ENCODE measurements at regions not wholly inside any gene's neighbourhood (a gene's known extent, or its start where the extent isn't known, plus 50 kb on each side); places are given as distances from the start of the nearest gene placed in this dataset.

DNA sequence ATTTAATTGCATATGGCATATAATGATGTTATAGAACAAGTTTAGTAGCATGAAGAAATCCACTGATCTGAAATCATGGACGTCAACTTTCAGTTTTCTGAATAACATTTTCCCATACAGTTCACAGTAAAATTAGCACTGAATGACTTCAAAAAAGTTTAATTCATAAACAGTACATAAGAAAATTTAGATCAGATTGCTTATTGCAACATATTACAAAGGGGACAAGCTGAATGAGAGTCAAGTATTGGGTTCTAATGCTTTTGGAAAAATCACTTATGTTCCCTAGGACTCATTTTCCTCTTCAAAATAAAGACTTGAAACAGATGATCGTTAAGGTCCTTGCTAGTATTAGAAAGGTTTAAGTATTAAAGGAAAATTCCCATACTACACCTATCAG lies 898.3 kb upstream of the INTU start:
- no peak for DNase-seq
- in situ Hi-C loops (cut with MboI; ENCODE audit: low pct_unique_long_range_greater_than_20kb, low sequenced_read_pairs): no loop called here

DNA sequence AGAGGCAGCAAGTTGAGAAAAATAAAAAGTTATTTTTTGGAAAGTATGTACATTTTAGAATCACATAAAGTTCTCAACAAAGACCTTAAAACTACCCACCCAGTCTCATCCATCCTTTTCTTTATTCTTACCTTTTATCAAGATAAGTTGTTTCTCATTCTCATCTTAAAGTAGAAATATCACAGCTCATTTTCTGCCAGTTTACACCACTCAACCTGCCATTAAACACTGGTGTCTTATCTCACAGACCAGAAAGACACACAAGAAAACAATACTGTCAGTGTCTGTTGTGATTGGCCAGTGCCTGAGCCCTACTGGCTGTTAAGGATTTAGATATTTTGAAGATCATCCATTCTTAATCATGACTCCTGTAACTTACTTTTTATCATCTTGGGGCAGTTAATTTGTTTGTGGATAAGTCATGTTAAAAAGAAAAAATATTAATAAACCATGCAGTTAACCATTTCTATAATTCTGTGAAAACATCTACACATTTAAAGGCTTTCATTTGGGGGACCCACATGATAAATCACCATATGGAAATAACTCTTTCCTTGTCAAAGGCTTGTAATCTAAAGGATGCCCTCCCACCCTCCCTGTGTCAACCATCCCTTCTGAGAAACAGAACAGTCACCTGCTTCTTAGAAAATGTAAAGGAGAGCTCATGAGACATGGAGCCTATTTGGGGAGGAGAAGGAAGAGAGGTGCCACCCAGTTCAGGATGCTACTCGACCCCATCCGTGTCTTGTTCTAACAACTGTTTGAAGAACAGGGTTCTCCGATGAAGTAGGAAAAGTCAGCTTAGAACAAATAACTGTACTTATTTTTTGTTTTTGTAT lies 897.2 kb upstream of the INTU start:
- no peak for DNase-seq
- in situ Hi-C loops (cut with MboI; ENCODE audit: low pct_unique_long_range_greater_than_20kb, low sequenced_read_pairs): no loop called here

DNA sequence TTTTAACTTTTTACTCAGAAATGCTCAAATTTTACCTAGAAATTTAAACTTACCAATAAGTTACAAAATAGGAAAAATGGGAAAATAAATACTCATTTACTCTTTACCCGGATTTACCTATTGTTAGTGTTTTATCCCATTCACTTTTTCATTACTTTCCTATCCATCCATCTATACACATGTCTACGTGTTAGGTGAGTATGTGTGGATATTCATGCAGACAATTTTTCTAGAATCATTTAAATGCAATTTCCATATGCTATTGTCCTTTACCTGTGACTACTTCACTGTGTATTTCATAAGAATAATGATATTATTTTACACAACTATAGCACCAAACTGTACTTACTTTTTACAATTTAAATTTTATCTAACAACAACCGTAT lies 896.6 kb upstream of the INTU start:
- DNase-seq: no peak
- in situ Hi-C loops (cut with MboI; ENCODE audit: low pct_unique_long_range_greater_than_20kb, low sequenced_read_pairs): no loop called here

- DNase-seq: no peak
- in situ Hi-C loops (cut with MboI; ENCODE audit: low pct_unique_long_range_greater_than_20kb, low sequenced_read_pairs): no loop called here
These were observed 894.7 kb upstream of the INTU start for GRCh38 chr4:126737899-126738526.

- no peak for DNase-seq
- in situ Hi-C loops (cut with MboI; ENCODE audit: low pct_unique_long_range_greater_than_20kb, low sequenced_read_pairs): no loop called here
These were observed 894.2 kb upstream of the INTU start for GRCh38 chr4:126738527-126738923.

GRCh38 chr4:126738926-126739325 lies 893.8 kb upstream of the INTU start:
- DNase-seq: no peak
- in situ Hi-C loops (cut with MboI; ENCODE audit: low pct_unique_long_range_greater_than_20kb, low sequenced_read_pairs): no loop called here

DNA sequence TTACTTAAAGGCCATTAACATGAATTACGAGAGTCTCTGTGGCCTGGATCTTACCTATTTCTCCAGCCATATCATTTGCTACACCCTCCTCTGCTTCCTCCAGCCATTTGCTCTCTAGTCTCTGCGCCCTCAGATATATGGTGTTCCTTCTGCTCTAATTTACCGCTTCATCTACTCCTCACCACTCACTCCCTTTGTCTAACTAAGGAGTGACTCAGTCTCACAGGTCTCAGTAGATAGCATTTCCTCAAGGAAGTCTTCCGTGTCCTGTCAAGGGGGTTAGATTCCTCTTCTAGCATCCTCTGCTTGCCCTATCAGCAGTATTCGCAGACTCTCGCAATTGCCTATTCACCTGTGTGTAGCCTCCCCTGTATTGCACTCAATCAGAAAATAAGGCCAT lies 892.1 kb upstream of the INTU start:
- in situ Hi-C loops (cut with MboI; ENCODE audit: low pct_unique_long_range_greater_than_20kb, low sequenced_read_pairs): no loop called here
- no peak for DNase-seq

GRCh38 chr4:126742048-126742447 lies 890.7 kb upstream of the INTU start:
- in situ Hi-C loops (cut with MboI; ENCODE audit: low pct_unique_long_range_greater_than_20kb, low sequenced_read_pairs): no loop called here
- DNase-seq: no peak

GRCh38 chr4:126742885-126743284 lies 889.9 kb upstream of the INTU start:
- no peak for DNase-seq
- in situ Hi-C loops (cut with MboI; ENCODE audit: low pct_unique_long_range_greater_than_20kb, low sequenced_read_pairs): no loop called here

DNA sequence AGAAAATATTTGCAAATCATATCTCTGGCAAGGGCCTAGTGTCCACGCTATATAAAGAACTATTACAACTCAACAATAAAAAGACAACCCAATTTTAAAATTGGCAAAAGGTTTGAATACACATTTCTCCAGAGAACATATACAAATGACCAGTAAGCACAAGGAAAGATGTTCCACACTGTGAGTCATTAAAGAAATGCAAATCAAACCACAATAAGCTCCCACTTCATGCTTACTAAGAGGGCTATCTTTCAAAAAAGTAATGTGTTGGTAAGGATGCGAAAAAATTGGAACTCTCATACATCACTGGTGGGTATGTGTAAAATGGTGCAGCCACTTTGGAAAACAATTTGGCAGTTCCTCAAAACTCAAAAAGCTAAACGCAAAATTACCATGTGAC lies 884.0 kb upstream of the INTU start:
- DNase-seq: no peak
- in situ Hi-C loops (cut with MboI; ENCODE audit: low pct_unique_long_range_greater_than_20kb, low sequenced_read_pairs): no loop called here

- no peak for DNase-seq
- in situ Hi-C loops (cut with MboI; ENCODE audit: low pct_unique_long_range_greater_than_20kb, low sequenced_read_pairs): no loop called here
These were observed 882.0 kb upstream of the INTU start for GRCh38 chr4:126750723-126751122.

GRCh38 chr4:126752126-126752525 lies 880.6 kb upstream of the INTU start:
- no peak for DNase-seq
- in situ Hi-C loops (cut with MboI; ENCODE audit: low pct_unique_long_range_greater_than_20kb, low sequenced_read_pairs): no loop called here

GRCh38 chr4:126752702-126753101 lies 880.1 kb upstream of the INTU start:
- in situ Hi-C loops (cut with MboI; ENCODE audit: low pct_unique_long_range_greater_than_20kb, low sequenced_read_pairs): no loop called here
- DNase-seq: no peak

- in situ Hi-C loops (cut with MboI; ENCODE audit: low pct_unique_long_range_greater_than_20kb, low sequenced_read_pairs): no loop called here
- DNase-seq: no peak
These were observed 879.2 kb upstream of the INTU start for GRCh38 chr4:126753592-126753991.

DNA sequence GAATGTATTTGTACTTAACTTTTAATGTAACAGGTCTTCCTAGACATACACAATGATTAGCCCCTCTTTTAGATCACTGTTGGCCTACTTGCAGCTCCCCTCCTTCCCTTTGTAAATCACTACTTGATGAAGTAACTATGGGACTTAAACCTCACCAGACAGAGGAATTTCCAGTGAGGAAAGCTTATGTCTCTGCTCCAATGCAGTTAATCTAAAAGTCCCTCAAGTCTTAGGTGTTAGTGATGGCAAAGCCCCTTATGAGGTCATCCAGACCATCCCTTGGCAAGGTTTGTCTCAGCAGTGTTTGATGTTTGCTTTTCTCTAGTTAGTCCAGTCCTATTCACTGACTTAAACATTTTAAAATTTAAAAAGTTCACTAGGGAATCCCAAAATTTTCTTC lies 877.3 kb upstream of the INTU start:
- DNase-seq: no peak
- in situ Hi-C loops (cut with MboI; ENCODE audit: low pct_unique_long_range_greater_than_20kb, low sequenced_read_pairs): no loop called here

DNA sequence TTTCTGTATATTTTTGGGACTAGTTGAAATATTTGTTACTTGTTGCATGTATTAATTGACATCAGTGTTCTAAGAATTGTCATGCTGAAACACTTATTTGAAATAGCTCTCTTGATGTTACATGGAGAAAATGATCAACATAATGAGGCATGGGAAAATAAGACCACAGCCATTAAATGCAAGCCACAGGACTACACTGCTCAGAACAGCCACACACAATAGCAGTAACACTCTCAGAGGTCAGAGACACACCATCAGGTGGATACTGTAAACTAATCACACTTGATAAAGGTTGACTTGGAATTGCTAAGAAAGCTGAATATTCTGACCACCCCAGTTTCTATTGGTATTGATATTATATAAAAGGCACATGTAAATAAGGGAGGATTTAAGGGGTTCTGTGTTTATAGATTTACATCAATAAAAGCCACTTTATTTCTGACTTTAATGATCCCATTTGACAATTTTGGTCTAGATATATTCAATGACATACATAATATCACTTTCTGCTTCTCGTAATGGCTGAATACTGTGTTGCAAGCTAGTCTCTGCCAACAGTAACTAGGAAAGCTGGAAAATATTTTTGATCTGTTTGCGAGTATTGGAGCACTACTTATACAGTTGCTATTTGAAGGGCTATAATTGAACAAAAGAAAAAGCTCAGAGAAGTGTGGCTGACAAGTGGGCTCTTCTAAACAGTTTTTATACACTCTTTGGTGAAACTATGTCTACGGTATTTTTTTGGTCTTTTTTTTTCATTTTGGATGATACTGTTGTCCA lies 876.5 kb upstream of the INTU start:
- no peak for DNase-seq
- in situ Hi-C loops (cut with MboI; ENCODE audit: low pct_unique_long_range_greater_than_20kb, low sequenced_read_pairs): no loop called here

DNA sequence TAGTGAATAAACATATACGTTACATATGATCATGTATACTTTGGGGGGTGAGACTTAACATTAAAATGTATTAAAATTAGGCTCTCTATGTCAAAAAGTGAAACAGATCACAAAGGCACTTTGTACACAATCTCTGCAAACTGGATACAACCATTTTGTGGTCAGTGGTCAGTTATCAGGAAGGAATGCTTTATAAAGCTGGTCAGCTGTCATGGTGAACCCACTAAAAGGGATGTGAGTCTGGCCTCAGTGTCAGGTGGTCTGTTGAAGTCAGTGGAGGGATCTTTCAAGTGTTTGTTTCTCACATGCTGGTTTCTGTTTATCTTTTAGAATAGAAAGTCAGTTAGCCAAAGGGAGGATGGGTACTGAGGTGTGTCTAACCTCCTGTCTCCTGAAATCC lies 875.5 kb upstream of the INTU start:
- in situ Hi-C loops (cut with MboI; ENCODE audit: low pct_unique_long_range_greater_than_20kb, low sequenced_read_pairs): no loop called here
- DNase-seq: no peak

DNA sequence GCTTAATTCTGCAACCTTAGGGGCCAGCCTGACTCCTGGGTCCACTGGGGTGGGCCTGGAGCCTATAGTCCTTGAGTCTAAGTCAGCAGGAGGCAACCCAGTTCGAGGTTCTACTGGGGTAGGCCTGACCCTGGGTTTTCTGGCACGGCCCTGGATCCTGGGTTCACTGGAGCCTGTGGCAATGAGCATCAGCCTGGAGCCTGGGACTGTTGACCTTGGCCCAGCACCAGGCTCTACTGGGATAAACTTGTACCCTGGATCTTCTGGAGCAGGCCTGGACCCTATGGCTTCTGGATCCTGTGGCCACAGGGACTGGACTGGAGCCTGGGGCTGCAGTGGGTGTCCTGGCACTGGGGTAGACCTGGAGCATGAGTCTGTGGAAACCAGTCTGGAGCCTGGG lies 874.3 kb upstream of the INTU start:
- in situ Hi-C loops (cut with MboI; ENCODE audit: low pct_unique_long_range_greater_than_20kb, low sequenced_read_pairs): no loop called here
- DNase-seq: no peak

DNA sequence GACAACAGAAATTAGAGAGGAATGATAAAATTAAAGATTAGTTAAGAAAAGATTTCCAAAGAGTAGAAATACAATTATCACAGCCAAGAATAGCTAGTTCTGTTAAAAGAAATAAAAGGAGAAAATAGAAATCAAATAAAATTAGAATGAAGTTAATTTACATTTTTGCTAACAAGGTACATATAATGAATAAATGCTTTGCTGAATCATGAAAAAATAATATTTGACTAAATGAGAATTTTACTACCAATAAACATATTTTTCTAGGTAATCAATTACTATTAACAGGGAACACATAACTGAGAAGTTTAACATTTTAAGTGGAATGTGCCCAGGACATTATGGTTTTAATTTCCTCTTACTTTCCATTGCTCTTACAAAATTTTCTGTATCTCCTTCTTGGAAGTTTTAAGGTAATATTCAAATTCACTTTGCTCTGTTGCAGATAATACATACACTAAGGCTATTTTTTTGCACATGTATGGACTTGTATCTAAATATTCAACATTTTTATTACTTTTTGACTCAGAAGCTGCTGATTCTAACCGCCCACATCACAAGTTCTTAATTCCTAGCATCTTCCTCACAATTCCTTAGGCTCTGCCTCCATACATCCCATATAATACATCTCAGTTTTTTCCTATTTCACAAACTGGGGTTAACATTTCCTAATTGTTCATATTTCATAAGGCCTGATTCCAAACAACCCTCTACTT lies 870.7 kb upstream of the INTU start:
- DNase-seq: no peak
- in situ Hi-C loops (cut with MboI; ENCODE audit: low pct_unique_long_range_greater_than_20kb, low sequenced_read_pairs): no loop called here
